Mucosa of stomach (tissue), 1 donor: ENCODE measurements at regions not wholly inside any gene's neighbourhood (a gene's known extent, or its start where the extent isn't known, plus 50 kb on each side); places are given as distances from the start of the nearest gene placed in this dataset.
A peak's percentile ranks its signal among the peaks of the same experiment; 100 is the strongest.
"Not testable (repeated sequence)": the region's sequence is repeated elsewhere in the genome, so short reads cannot be mapped to it uniquely, and the experiment has no call there.

Source experiments
- H3K27me3 ChIP-seq: one replicate; pipeline ENCODE4 v1.7.0; 2013; ENCODE audit warnings: mild to moderate bottlenecking, low read length; ENCODE audit not compliant: control insufficient read depth, insufficient read depth
- H3K36me3 ChIP-seq: one replicate; pipeline ENCODE4 v1.7.0; 2013; ENCODE audit warnings: low read length; ENCODE audit not compliant: control insufficient read depth, insufficient read depth
- H3K4me1 ChIP-seq: one replicate; pipeline ENCODE4 v1.7.0; 2013; ENCODE audit warnings: mild to moderate bottlenecking, low read length; ENCODE audit not compliant: control insufficient read depth, insufficient read depth
- H3K4me3 ChIP-seq: one replicate; pipeline ENCODE4 v1.7.0; 2013; ENCODE audit warnings: low read length
- H3K9ac ChIP-seq: one replicate; pipeline ENCODE4 v1.7.0; 2013; ENCODE audit warnings: mild to moderate bottlenecking, low read length, moderate library complexity
- H3K9me3 ChIP-seq: one replicate; pipeline ENCODE4 v1.7.0; 2013; ENCODE audit warnings: mild to moderate bottlenecking, low read length, moderate library complexity; ENCODE audit not compliant: control insufficient read depth
- donor health status: Pancreatic carcinoma.

- H3K4me1 ChIP-seq: no peaks in the 10 kb centered on the region
- H3K27me3 ChIP-seq: no peaks in the 10 kb centered on the region
- H3K36me3 ChIP-seq: no peaks in the 10 kb centered on the region
- no peak overlapping the region for H3K9ac ChIP-seq
- H3K4me3 ChIP-seq: no peak overlapping the region
- no peaks in the 10 kb centered on the region for H3K9me3 ChIP-seq
These were observed 135.7 kb downstream of the RPS4Y2 start for GRCh38 chrY:20891440-20892160.

GRCh38 chrY:20925350-20926091 lies 169.6 kb downstream of the RPS4Y2 start:
- not testable (repeated sequence) for H3K4me1 ChIP-seq, H3K4me3 ChIP-seq, H3K36me3 ChIP-seq, H3K9ac ChIP-seq, H3K27me3 ChIP-seq, H3K9me3 ChIP-seq

GRCh38 chrY:20929691-20930342 lies 173.9 kb downstream of the RPS4Y2 start:
- Histone ChIP-seq H3K9ac (no peak overlapping the region), H3K9me3 (no peaks in the 10 kb centered on the region), H3K4me3 (no peak overlapping the region), H3K36me3 (no peaks in the 10 kb centered on the region), H3K4me1 (no peaks in the 10 kb centered on the region), H3K27me3 (no peaks in the 10 kb centered on the region)

- H3K36me3 ChIP-seq, H3K9me3 ChIP-seq, H3K4me3 ChIP-seq, H3K27me3 ChIP-seq, H3K9ac ChIP-seq, H3K4me1 ChIP-seq: not testable (repeated sequence)
These were observed 180.9 kb downstream of the RPS4Y2 start for GRCh38 chrY:20936709-20937251.

GRCh38 chrY:20961512-20961911 lies 205.6 kb downstream of the RPS4Y2 start:
- H3K27me3 ChIP-seq: no peaks in the 10 kb centered on the region
- no peak overlapping the region for H3K4me3 ChIP-seq
- H3K4me1 ChIP-seq: no peaks in the 10 kb centered on the region
- H3K9ac ChIP-seq: no peak overlapping the region
- no peaks in the 10 kb centered on the region for H3K9me3 ChIP-seq
- no peaks in the 10 kb centered on the region for H3K36me3 ChIP-seq

GRCh38 chrY:20967828-20968227 lies 211.9 kb downstream of the RPS4Y2 start:
- no peaks in the 10 kb centered on the region for H3K27me3 ChIP-seq
- H3K4me3 ChIP-seq: no peak overlapping the region
- H3K36me3 ChIP-seq: no peaks in the 10 kb centered on the region
- no peak overlapping the region for H3K9ac ChIP-seq
- no peaks in the 10 kb centered on the region for H3K9me3 ChIP-seq
- H3K4me1 ChIP-seq: no peaks in the 10 kb centered on the region

- no peak overlapping the region for H3K9ac ChIP-seq
- no peaks in the 10 kb centered on the region for H3K27me3 ChIP-seq
- H3K4me1 ChIP-seq: no peaks in the 10 kb centered on the region
- H3K9me3 ChIP-seq: no peaks in the 10 kb centered on the region
- no peak overlapping the region for H3K4me3 ChIP-seq
- H3K36me3 ChIP-seq: no peaks in the 10 kb centered on the region
These were observed 212.3 kb downstream of the RPS4Y2 start for GRCh38 chrY:20968237-20968636.

GRCh38 chrY:20971371-20971770 lies 215.5 kb downstream of the RPS4Y2 start:
- H3K27me3 ChIP-seq: no peaks in the 10 kb centered on the region
- no peak overlapping the region for H3K9ac ChIP-seq
- no peaks in the 10 kb centered on the region for H3K9me3 ChIP-seq
- H3K4me3 ChIP-seq: no peak overlapping the region
- H3K4me1 ChIP-seq: no peaks in the 10 kb centered on the region
- no peaks in the 10 kb centered on the region for H3K36me3 ChIP-seq

GRCh38 chrY:20986037-20986436 lies 230.1 kb downstream of the RPS4Y2 start:
- Histone ChIP-seq H3K9ac (no peak overlapping the region), H3K9me3 (no peaks in the 10 kb centered on the region), H3K36me3 (no peaks in the 10 kb centered on the region), H3K27me3 (no peaks in the 10 kb centered on the region), H3K4me3 (no peak overlapping the region), H3K4me1 (peaks cover 3% of the 10 kb centered on the region)

GRCh38 chrY:20990123-20990522 lies 234.2 kb downstream of the RPS4Y2 start:
- H3K9me3 ChIP-seq: no peaks in the 10 kb centered on the region
- H3K36me3 ChIP-seq: no peaks in the 10 kb centered on the region
- no peaks in the 10 kb centered on the region for H3K27me3 ChIP-seq
- H3K4me3 ChIP-seq: no peak overlapping the region
- peaks cover 3% of the 10 kb centered on the region for H3K4me1 ChIP-seq
- H3K9ac ChIP-seq: no peak overlapping the region

- H3K9me3 ChIP-seq: no peaks in the 10 kb centered on the region
- peak overlapping the region; percentile 31 for H3K4me3 ChIP-seq
- H3K4me1 ChIP-seq: peaks cover 3% of the 10 kb centered on the region
- no peaks in the 10 kb centered on the region for H3K27me3 ChIP-seq
- no peaks in the 10 kb centered on the region for H3K36me3 ChIP-seq
- H3K9ac ChIP-seq: peak overlapping the region; percentile 29
These were observed 235.1 kb downstream of the RPS4Y2 start for GRCh38 chrY:20990869-20991548.
